C4-2B (cell line): ENCODE measurements at regions not wholly inside any gene's neighbourhood (a gene's known extent, or its start where the extent isn't known, plus 50 kb on each side); places are given as distances from the start of the nearest gene placed in this dataset.

Source experiments
- H3K27ac ChIP-seq: fragments of 450-650 bp; 2 replicates; pipeline ENCODE4 v1.5.1; 2017
- CTCF ChIP-seq: fragments of 450-650 bp; conservative IDR thresholded peaks from 2 replicates; pipeline ENCODE4 v1.5.1; 2017; ENCODE audit warnings: mild to moderate bottlenecking
- ZFX ChIP-seq: fragments of 450-650 bp; IDR thresholded peaks from 2 replicates; pipeline ENCODE4 v1.6.1; 2017

DNA sequence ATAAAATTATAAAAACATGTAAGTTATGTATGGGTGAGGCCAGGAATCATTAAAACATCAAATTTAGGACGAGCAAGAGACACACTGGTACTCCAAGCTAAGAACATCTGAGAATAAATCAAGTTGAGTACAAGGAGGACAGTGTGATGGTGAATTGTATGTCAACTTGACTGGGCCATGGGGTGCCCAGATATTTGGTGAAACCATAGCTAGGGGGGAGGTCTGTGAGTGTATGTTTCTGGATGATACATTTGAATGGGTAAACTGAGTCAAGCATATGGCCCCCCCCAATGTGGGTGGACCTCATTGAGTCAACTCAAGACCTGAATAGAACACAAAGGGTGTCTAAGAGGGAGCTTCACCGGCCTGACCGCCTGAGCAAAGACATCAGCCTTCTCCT lies 115.3 kb upstream of the BCOR start:
- no peak overlapping the region for H3K27ac ChIP-seq
- no peak for TF ChIP-seq CTCF

GRCh38 chrX:40209951-40210617 lies 112.3 kb upstream of the BCOR start:
- H3K27ac ChIP-seq = no peak overlapping the region
- TF ChIP-seq ZFX (no peak), CTCF (no peak)

- no peak for TF ChIP-seq CTCF
- TF ChIP-seq ZFX = no peak
- H3K27ac ChIP-seq = no peak overlapping the region
These were observed 109.9 kb upstream of the BCOR start for GRCh38 chrX:40207626-40208025.

- H3K27ac ChIP-seq = no peak overlapping the region
- TF ChIP-seq CTCF (no peak), ZFX (no peak)
These were observed 107.7 kb upstream of the BCOR start for GRCh38 chrX:40205471-40205870.

DNA sequence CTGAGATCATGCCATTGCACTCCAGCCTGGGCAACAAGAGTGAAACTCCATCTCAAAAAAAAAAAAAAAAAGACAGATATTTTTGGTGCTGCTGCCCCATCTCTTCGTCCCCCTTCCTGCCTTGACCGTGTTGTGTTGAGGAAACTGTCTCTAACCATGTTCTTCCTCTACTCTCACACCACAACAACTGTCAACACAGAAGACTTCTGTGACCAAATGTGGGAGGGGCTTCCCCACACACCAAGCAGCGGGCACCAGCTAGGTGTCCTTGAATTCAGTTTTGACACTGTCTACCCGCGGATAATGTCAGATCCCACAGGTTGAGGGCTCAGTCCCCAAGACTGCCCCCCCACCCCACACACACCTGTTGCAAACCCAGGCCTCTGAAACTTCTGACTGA lies 104.7 kb upstream of the BCOR start:
- H3K27ac ChIP-seq = no peak overlapping the region
- TF ChIP-seq CTCF = no peak
- no peak for TF ChIP-seq ZFX

- TF ChIP-seq ZFX (no peak), CTCF (no peak)
- H3K27ac ChIP-seq = no peak overlapping the region
These were observed 103.6 kb upstream of the BCOR start for GRCh38 chrX:40201329-40201885.

GRCh38 chrX:40199704-40200103 lies 101.9 kb upstream of the BCOR start:
- TF ChIP-seq CTCF = no peak
- no peak for TF ChIP-seq ZFX
- H3K27ac ChIP-seq = no peak overlapping the region
